Kidney (tissue), 13 donors: ENCODE measurements at regions not wholly inside any gene's neighbourhood (a gene's known extent, or its start where the extent isn't known, plus 50 kb on each side); places are given as distances from the start of the nearest gene placed in this dataset.
"Not testable (repeated sequence)": the region's sequence is repeated elsewhere in the genome, so short reads cannot be mapped to it uniquely, and the experiment has no call there.

Experiments
- DNase-seq, 5 donors: peaks; one replicate each; pipeline ENCODE4 v3.0.0-alpha.2; 2013 to 2020
- FAIRE-seq: peaks from 2 replicates; lab custom pipeline; 2012; peaks lifted over from hg19 to GRCh38; lab: Jason Lieb, UNC
- H3K27ac ChIP-seq, 2 donors: one replicate each; pipeline ENCODE4 v1.7.0; 2013; ENCODE audit warnings: low read depth in 2 of 2, low read length in 2 of 2, inconsistent platforms in 1 of 2
- H3K27me3 ChIP-seq: one replicate; pipeline ENCODE4 v1.7.1; 2013; ENCODE audit warnings: low read length, inconsistent platforms; ENCODE audit not compliant: control insufficient read depth, insufficient read depth
- H3K36me3 ChIP-seq, 3 donors: one replicate each; pipeline versions ENCODE4 v1.7.0 to v1.7.1; 2013; ENCODE audit warnings: low read length in 3 of 3, control low read depth in 1 of 3, inconsistent platforms in 1 of 3; ENCODE audit not compliant: insufficient read depth in 3 of 3, control insufficient read depth in 2 of 3
- H3K4me1 ChIP-seq, 3 donors: one replicate each; pipeline versions ENCODE4 v1.7.0 to v1.7.1; 2013; ENCODE audit warnings: low read length in 3 of 3, inconsistent platforms in 1 of 3, low read depth in 1 of 3; ENCODE audit not compliant: control insufficient read depth in 2 of 3, insufficient read depth in 2 of 3
- H3K4me3 ChIP-seq, 3 donors: one replicate each; pipeline versions ENCODE4 v1.7.0 to v1.8.1; 2013; ENCODE audit warnings: low read length in 3 of 3, control low read depth in 1 of 3, inconsistent platforms in 1 of 3
- H3K9ac ChIP-seq, 3 donors: one replicate each; pipeline versions ENCODE4 v1.7.0 to v1.7.1; 2013; ENCODE audit warnings: low read length in 3 of 3, control low read depth in 1 of 3, inconsistent platforms in 1 of 3
- H3K9me3 ChIP-seq, 3 donors: one replicate each; pipeline versions ENCODE4 v1.7.0 to v1.7.1; 2013; ENCODE audit warnings: low read length in 3 of 3, control low read depth in 1 of 3, inconsistent platforms in 1 of 3; ENCODE audit not compliant: control insufficient read depth in 2 of 3, insufficient read depth in 1 of 3
- intact Hi-C: fragments of 100-400 bp; cut with DNase I; formaldehyde crosslinking; loops from one replicate; pipeline ENCODE4 v1.11.1; 2022
- TF ChIP-seq, protein P1 (sequence below): IDR thresholded peaks from 3 replicates; pipeline ENCODE4 v1.5.1; 2012; ENCODE audit warnings: mild to moderate bottlenecking, moderate library complexity, borderline replicate concordance; ENCODE audit not compliant: insufficient read depth; ENCODE audit errors: extremely low read depth
- donor health status: control.
- donor health status: control.
- donor health status: control.
- donor health status: control.
- donor health status: control.
- donor health status: DM: yes; HTN: yes; CAD: no.
- donor health status: Normal renal cell carcinoma (clear cell type).

DNA sequence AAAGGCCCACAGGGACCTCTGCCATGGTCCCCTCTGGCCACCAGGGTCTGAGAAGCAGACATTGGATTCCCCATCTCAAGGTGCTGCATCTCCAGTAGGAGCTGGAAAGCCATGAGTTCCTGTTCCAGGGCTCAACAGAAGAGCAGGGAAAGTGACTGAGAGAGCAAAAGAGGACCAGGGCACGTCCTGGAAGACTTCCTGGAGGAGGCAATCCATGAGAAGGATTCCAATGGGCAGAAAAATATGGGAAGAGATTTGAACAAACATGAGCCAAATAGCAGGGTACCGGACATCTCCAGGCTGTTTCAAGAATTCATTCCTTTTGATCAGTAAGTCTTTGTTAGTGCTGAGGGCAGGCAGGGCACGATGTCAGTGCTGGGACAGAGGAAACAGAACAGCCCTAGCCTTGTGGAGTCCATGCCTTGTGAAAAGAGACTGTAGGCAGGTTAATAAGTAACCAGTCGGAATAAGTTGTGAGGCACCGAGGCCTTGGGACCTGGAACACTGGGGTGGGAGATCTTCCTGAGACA lies 72.8 kb upstream of the TWIST2 start:
- FAIRE-seq, result no peak
- intact Hi-C loops, result no loop called here

DNA sequence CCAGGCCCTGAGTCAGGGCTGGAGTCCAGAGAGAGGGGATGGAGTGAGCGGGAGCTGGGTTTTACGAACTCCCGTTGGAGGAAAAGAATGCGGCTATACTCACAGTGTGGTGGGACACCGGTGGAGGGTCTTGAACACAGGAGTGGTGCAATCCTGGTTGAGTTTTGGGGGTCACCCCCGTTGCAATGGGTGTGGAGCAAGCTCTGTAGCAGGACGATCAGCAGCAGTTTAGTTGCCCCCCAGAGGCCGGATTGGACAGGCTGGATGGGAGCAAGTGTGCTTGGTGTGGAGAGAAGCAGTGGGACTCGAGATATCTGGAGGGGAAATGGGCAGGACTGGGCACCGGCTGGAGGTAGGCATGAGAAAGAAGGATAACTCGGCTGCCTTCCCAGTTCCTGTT lies 72.3 kb upstream of the TWIST2 start:
- FAIRE-seq (no peak), DNase-seq (no peak)
- H3K27me3 ChIP-seq, result no peaks in the 10 kb centered on the region
- no peak overlapping the region for H3K9ac ChIP-seq
- H3K4me1 ChIP-seq, result no peaks in the 10 kb centered on the region
- H3K36me3 ChIP-seq, result no peaks in the 10 kb centered on the region
- H3K4me3 ChIP-seq, result no peak overlapping the region
- TF ChIP-seq, protein P1, sequence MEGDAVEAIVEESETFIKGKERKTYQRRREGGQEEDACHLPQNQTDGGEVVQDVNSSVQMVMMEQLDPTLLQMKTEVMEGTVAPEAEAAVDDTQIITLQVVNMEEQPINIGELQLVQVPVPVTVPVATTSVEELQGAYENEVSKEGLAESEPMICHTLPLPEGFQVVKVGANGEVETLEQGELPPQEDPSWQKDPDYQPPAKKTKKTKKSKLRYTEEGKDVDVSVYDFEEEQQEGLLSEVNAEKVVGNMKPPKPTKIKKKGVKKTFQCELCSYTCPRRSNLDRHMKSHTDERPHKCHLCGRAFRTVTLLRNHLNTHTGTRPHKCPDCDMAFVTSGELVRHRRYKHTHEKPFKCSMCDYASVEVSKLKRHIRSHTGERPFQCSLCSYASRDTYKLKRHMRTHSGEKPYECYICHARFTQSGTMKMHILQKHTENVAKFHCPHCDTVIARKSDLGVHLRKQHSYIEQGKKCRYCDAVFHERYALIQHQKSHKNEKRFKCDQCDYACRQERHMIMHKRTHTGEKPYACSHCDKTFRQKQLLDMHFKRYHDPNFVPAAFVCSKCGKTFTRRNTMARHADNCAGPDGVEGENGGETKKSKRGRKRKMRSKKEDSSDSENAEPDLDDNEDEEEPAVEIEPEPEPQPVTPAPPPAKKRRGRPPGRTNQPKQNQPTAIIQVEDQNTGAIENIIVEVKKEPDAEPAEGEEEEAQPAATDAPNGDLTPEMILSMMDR, result no peak
- no peaks in the 10 kb centered on the region for H3K9me3 ChIP-seq
- no peak overlapping the region for H3K27ac ChIP-seq
- intact Hi-C loops, result no loop called here

More for the DNA sequence above, 72.8 kb upstream of the TWIST2 start:
- Histone ChIP-seq H3K36me3 (no peaks in the 10 kb centered on the region), H3K9ac (no peak overlapping the region), H3K27me3 (no peaks in the 10 kb centered on the region), H3K27ac (no peak overlapping the region), H3K4me3 (no peak overlapping the region), H3K9me3 (no peaks in the 10 kb centered on the region), H3K4me1 (no peaks in the 10 kb centered on the region)
- TF ChIP-seq, protein P1, result no peak
- DNase-seq, result no peak

DNA sequence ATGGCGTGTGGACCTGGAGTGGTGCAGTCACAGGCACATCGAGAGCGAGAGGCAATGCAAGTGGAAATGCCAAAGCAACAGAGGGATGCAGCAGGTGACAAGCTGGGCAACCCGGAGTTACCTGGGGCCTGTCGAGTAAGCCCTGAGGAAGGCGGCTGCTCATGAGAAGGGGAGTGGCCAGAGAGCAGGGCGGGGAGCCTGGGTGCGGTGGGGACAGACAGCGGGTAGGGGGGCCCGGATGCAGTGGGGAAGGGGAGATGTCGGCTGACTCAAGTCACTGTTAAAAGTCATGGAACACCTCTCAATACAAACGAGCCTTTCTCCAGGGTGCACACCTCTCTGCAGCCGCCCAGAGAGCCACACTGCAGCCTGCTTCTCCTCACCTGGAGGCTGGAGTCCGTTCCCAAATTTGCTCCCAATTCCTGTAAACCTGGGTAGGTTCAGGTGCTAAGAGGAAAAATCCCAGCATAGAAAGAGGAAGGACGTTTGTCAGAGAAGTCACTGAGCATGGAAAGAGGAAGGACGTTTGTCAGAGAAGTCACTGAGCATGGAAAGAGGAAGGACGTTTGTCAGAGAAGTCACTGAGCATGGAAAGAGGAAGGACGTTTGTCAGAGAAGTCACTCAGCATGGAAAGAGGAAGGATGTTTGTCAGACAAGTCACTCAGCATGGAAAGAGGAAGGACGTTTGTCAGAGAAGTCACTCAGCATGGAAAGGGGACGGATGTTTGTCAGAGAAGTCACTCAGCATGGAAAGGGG lies 71.7 kb upstream of the TWIST2 start:
- TF ChIP-seq, protein P1, result no peak
- FAIRE-seq (no peak), DNase-seq (no peak)
- Histone ChIP-seq H3K4me3 (no peak overlapping the region), H3K36me3 (no peaks in the 10 kb centered on the region), H3K9ac (no peak overlapping the region), H3K4me1 (no peaks in the 10 kb centered on the region), H3K27ac (no peak overlapping the region), H3K9me3 (no peaks in the 10 kb centered on the region), H3K27me3 (no peaks in the 10 kb centered on the region)
- intact Hi-C loops, result no loop called here

DNA sequence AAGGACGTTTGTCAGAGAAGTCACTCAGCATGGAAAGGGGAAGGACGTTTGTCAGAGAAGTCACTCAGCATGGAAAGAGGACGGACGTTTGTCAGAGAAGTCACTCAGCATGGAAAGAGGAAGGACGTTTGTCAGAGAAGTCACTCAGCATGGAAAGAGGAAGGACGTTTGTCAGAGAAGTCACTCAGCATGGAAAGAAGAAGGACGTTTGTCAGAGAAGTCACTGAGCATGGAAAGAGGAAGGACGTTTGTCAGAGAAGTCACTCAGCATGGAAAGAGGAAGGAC lies 71.2 kb upstream of the TWIST2 start:
- H3K9ac ChIP-seq, H3K4me1 ChIP-seq, H3K27ac ChIP-seq, FAIRE-seq, H3K36me3 ChIP-seq, intact Hi-C loops, H3K9me3 ChIP-seq, H3K4me3 ChIP-seq, H3K27me3 ChIP-seq, DNase-seq: not testable (repeated sequence)
